Stomach (tissue), 4 donors: ENCODE measurements at regions not wholly inside any gene's neighbourhood (a gene's known extent, or its start where the extent isn't known, plus 50 kb on each side); places are given as distances from the start of the nearest gene placed in this dataset.

Source experiments
- CTCF ChIP-seq, 7 experiments: fragments of 450-650 bp in 4 of 7; fragments of 200-600 bp in 3 of 7; sonication (generic) in 3 of 7; IDR thresholded peaks; one replicate each; pipeline ENCODE4 v1.5.1; 2016 to 2019; ENCODE audit warnings: antibody characterized with exemption in 7 of 7, control low read depth in 2 of 7, mild to moderate bottlenecking in 1 of 7
- POLR2A ChIP-seq, 4 donors: fragments of 450-650 bp; IDR thresholded peaks; one replicate each; pipeline ENCODE4 v1.6.1; 2016; ENCODE audit warnings: antibody characterized with exemption in 4 of 4, control low read depth in 2 of 4, mild to moderate bottlenecking in 1 of 4, moderate library complexity in 1 of 4

DNA sequence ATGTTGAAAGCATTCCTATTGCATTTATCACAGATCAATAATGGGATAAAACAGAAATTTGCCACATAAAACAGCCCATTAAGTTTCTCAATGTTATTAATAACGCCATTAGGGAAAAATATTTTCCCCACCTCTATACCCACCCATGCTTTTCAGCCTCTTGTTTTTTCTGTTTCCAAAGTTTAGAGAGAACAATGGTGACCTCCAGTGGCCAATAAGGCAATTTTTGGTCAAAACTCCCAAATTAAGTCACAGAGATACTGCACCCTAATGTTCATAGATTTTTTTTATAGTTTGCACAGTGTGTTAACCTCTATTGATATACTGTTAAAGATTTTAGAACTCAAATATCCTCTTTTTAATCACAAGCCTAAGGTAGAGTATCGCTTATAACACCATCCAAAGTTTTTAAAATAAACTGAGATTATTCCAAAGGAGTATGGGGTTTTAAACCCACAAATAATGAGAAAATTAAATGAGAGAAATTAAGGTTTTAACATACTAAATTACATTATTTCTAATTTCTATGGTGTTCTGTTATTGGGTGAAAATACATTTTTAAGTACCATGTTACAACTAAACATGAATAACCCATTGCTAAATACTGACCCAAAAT, 184.7 kb upstream of the DCN start:
- TF ChIP-seq CTCF (IDR thresholded peaks at IDR 0.05) (peak in 1 of 7 experiments; percentile 32), POLR2A (IDR thresholded peaks at IDR 0.05) (no peak)
